ENCODE measurements at regions not wholly inside any gene's neighbourhood (a gene's known extent, or its start where the extent isn't known, plus 50 kb on each side); places are given as distances from the start of the nearest gene placed in this dataset.

DNA sequence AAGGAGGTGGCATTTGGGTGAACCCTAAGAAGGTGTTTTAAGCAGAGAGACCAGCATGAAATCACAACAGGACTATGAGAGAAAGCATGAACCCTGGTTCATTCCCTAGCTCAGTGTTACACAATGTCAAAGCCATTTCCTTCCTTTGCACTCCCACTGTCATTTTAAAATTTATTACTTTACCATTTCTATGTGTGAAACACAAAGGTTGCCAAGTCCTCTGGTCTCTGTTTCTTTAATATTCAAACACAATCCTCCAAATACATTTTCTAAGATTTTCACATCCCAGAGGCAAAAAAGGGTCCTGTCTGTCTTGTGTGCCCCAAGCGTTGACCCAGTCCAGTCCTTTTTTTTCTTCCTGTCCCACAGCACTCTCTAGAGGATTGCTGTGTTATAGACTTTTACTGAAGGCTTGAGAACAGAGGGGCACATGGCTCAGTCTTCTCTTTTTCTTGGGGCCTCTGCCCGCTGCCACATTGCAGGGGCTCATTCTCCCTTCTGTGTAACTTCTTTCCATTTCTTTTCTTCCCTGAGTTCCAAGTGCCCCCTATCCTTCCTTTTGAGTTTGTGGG lies 78.6 kb upstream of the SLC28A3 start:
- TF ChIP-seq ZBTB33 (IDR thresholded peaks at IDR 0.05; ENCODE audit: extremely low read depth, insufficient replicate concordance, low read length), result no peak
- peak; percentile 22 to 49 (median 34); a peak in 4 of 6 replicates for TF ChIP-seq CTCF (IDR thresholded peaks at IDR 0.05 in 2 of 3, conservative IDR thresholded peaks at IDR 0.05 in 1 of 3; ENCODE audit: borderline replicate concordance in 1 of 3, insufficient read depth in 1 of 3, low read depth in 2 of 3, low read length in 2 of 3)

All from HCT116 (cell line).